ENCODE measurements at regions not wholly inside any gene's neighbourhood (a gene's known extent, or its start where the extent isn't known, plus 50 kb on each side); places are given as distances from the start of the nearest gene placed in this dataset.

GRCh38 chrX:129249563-129249962 lies 273.7 kb downstream of the SMARCA1 start:
- TF ChIP-seq POLR2AphosphoS5 (IDR thresholded peaks at IDR 0.05; ENCODE audit: borderline replicate concordance, low read depth, low read length) (no peak), EZH2 (IDR thresholded peaks at IDR 0.05) (no peak)

Data from SK-N-MC (cell line).